ENCODE measurements at regions not wholly inside any gene's neighbourhood (a gene's known extent, or its start where the extent isn't known, plus 50 kb on each side); places are given as distances from the start of the nearest gene placed in this dataset.

- DNase-seq (ENCODE audit: low spot score), result no peak
Measured at GRCh38 chr5:143664623-143665022, 147.3 kb upstream of the HMHB1 start.

GRCh38 chr5:143663872-143664271 lies 148.1 kb upstream of the HMHB1 start:
- DNase-seq (ENCODE audit: low spot score), result no peak

- no peak for DNase-seq (ENCODE audit: low spot score)
Measured at GRCh38 chr5:143662020-143662419, 149.9 kb upstream of the HMHB1 start.

GRCh38 chr5:143660625-143661024 lies 151.3 kb upstream of the HMHB1 start:
- no peak for DNase-seq (ENCODE audit: low spot score)

GRCh38 chr5:143659599-143660238 lies 152.2 kb upstream of the HMHB1 start:
- DNase-seq (ENCODE audit: low spot score), result no peak

- no peak for DNase-seq (ENCODE audit: low spot score)
Measured at GRCh38 chr5:143658956-143659355, 153.0 kb upstream of the HMHB1 start.

- no peak for DNase-seq (ENCODE audit: low spot score)
Measured at GRCh38 chr5:143657647-143658285, 154.2 kb upstream of the HMHB1 start.

- no peak for DNase-seq (ENCODE audit: low spot score)
Measured at GRCh38 chr5:143653766-143654282, 158.1 kb upstream of the HMHB1 start.

GRCh38 chr5:143653256-143653655 lies 158.7 kb upstream of the HMHB1 start:
- DNase-seq (ENCODE audit: low spot score), result no peak

- DNase-seq (ENCODE audit: low spot score), result no peak
Measured at GRCh38 chr5:143652108-143652700, 159.8 kb upstream of the HMHB1 start.

- no peak for DNase-seq (ENCODE audit: low spot score)
Measured at GRCh38 chr5:143649937-143650621, 161.9 kb upstream of the HMHB1 start.

GRCh38 chr5:143648696-143649095 lies 163.3 kb upstream of the HMHB1 start:
- DNase-seq (ENCODE audit: low spot score), result no peak

- DNase-seq (ENCODE audit: low spot score), result no peak
Measured at GRCh38 chr5:143646961-143647360, 165.0 kb upstream of the HMHB1 start.

- no peak for DNase-seq (ENCODE audit: low spot score)
Measured at GRCh38 chr5:143645356-143645755, 166.6 kb upstream of the HMHB1 start.

- DNase-seq (ENCODE audit: low spot score), result no peak
Measured at GRCh38 chr5:143644727-143645126, 167.2 kb upstream of the HMHB1 start.

GRCh38 chr5:143642791-143643190 lies 169.2 kb upstream of the HMHB1 start:
- no peak for DNase-seq (ENCODE audit: low spot score)

GRCh38 chr5:143641549-143642355 lies 170.2 kb upstream of the HMHB1 start:
- DNase-seq (ENCODE audit: low spot score), result no peak

GRCh38 chr5:143638654-143639053 lies 173.3 kb upstream of the HMHB1 start:
- no peak for DNase-seq (ENCODE audit: low spot score)

- DNase-seq (ENCODE audit: low spot score), result no peak
Measured at GRCh38 chr5:143636931-143637528, 174.9 kb upstream of the HMHB1 start.

GRCh38 chr5:143635888-143636287 lies 176.1 kb upstream of the HMHB1 start:
- DNase-seq (ENCODE audit: low spot score), result no peak

GRCh38 chr5:143635146-143635752 lies 176.7 kb upstream of the HMHB1 start:
- DNase-seq (ENCODE audit: low spot score), result no peak
